ENCODE measurements at regions not wholly inside any gene's neighbourhood (a gene's known extent, or its start where the extent isn't known, plus 50 kb on each side); places are given as distances from the start of the nearest gene placed in this dataset.

- no peak for DNase-seq
- Histone ChIP-seq H3K4me1 (no peaks in the 10 kb centered on the region), H3K36me3 (no peaks in the 10 kb centered on the region), H3K4me3 (ENCODE audit: low read depth, low read length) (no peak overlapping the region), H3K27me3 (no peaks in the 10 kb centered on the region), H3K9me3 (no peaks in the 10 kb centered on the region)
- TF ChIP-seq, protein P1, sequence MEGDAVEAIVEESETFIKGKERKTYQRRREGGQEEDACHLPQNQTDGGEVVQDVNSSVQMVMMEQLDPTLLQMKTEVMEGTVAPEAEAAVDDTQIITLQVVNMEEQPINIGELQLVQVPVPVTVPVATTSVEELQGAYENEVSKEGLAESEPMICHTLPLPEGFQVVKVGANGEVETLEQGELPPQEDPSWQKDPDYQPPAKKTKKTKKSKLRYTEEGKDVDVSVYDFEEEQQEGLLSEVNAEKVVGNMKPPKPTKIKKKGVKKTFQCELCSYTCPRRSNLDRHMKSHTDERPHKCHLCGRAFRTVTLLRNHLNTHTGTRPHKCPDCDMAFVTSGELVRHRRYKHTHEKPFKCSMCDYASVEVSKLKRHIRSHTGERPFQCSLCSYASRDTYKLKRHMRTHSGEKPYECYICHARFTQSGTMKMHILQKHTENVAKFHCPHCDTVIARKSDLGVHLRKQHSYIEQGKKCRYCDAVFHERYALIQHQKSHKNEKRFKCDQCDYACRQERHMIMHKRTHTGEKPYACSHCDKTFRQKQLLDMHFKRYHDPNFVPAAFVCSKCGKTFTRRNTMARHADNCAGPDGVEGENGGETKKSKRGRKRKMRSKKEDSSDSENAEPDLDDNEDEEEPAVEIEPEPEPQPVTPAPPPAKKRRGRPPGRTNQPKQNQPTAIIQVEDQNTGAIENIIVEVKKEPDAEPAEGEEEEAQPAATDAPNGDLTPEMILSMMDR (IDR thresholded peaks at IDR 0.05; ENCODE audit: low read depth, low read length): no peak
Measured at GRCh38 chr6:164836486-164836885, 472.9 kb downstream of the C6orf118 start.

DNA sequence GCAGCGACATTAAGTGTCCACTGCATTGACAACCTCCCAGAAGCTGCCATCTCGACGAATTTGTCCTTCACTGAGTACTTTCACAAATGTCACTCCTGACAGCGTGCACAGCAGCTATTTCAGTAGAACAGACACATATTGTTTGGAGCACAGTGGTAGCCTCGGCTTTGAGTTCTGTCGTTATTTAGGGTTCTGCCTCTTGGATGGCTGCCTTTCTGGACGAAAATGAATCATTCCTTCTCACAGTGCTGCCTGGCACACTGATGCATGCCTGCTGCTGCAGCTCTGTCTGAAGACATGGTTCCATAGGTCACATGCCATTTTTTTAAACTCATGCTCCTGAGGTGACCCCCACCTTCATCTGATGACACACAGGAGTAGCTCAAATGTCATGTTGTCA, 477.0 kb downstream of the C6orf118 start:
- H3K27me3 ChIP-seq: no peaks in the 10 kb centered on the region
- H3K4me3 ChIP-seq (ENCODE audit: low read depth, low read length): no peak overlapping the region
- no peaks in the 10 kb centered on the region for H3K9me3 ChIP-seq
- no peaks in the 10 kb centered on the region for H3K4me1 ChIP-seq
- TF ChIP-seq, protein P1 (IDR thresholded peaks at IDR 0.05; ENCODE audit: low read depth, low read length): no peak
- DNase-seq: no peak
- no peaks in the 10 kb centered on the region for H3K36me3 ChIP-seq

DNA sequence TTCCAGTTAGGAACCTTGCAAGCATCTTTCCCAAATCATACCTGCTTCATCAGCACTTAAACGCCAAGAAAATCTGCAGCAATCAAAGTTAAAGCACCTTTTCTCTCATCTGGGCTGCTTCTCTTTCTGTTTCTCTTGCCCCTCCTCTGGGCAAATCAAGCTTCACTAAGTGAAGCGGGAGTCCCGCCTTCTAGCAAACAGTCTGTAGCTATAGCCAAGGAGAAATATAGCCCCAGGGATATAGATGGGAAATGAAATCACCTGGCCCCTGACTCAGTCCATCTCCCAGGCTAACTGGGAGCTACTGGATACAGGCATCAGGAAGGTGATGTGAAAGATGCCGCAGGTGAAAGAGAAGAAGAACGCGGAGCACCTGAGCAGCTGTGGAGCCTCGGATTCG, 481.9 kb downstream of the C6orf118 start:
- Histone ChIP-seq H3K4me1 (no peaks in the 10 kb centered on the region), H3K27me3 (no peaks in the 10 kb centered on the region), H3K36me3 (no peaks in the 10 kb centered on the region), H3K9me3 (no peaks in the 10 kb centered on the region), H3K4me3 (ENCODE audit: low read depth, low read length) (no peak overlapping the region)
- DNase-seq: no peak
- TF ChIP-seq, protein P1 (IDR thresholded peaks at IDR 0.05; ENCODE audit: low read depth, low read length): no peak

GRCh38 chr6:164826831-164827468, 482.5 kb downstream of the C6orf118 start:
- Histone ChIP-seq H3K9me3 (no peaks in the 10 kb centered on the region), H3K36me3 (no peaks in the 10 kb centered on the region), H3K4me3 (ENCODE audit: low read depth, low read length) (no peak overlapping the region), H3K27me3 (no peaks in the 10 kb centered on the region), H3K4me1 (no peaks in the 10 kb centered on the region)
- no peak for DNase-seq
- TF ChIP-seq, protein P1 (IDR thresholded peaks at IDR 0.05; ENCODE audit: low read depth, low read length): no peak

DNA sequence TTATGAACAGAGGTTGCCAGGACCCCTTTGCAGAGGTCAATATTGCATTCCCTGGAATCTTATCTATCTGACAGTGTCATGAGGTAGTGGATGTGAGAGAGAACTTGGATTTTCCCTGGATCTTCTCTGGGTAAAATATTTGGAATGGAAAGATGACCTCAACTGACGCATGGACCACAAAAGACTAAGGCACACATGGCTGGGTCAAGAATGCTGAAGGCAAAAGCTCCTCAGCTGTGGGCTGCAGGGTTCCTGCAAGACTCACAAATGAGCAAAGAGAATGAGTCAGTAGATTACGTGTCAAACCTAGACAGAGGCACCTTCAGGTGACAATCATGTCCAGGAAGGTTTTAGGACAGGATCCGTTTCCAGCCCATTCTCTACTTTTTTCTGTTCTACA, 484.0 kb downstream of the C6orf118 start:
- no peaks in the 10 kb centered on the region for H3K36me3 ChIP-seq
- no peak for DNase-seq
- H3K4me3 ChIP-seq (ENCODE audit: low read depth, low read length): no peak overlapping the region
- TF ChIP-seq, protein P1 (IDR thresholded peaks at IDR 0.05; ENCODE audit: low read depth, low read length): no peak
- no peaks in the 10 kb centered on the region for H3K4me1 ChIP-seq
- no peaks in the 10 kb centered on the region for H3K27me3 ChIP-seq
- H3K9me3 ChIP-seq: no peaks in the 10 kb centered on the region

- TF ChIP-seq, protein P1 (IDR thresholded peaks at IDR 0.05; ENCODE audit: low read depth, low read length): no peak
- Histone ChIP-seq H3K4me3 (ENCODE audit: low read depth, low read length) (no peak overlapping the region), H3K9me3 (no peaks in the 10 kb centered on the region), H3K4me1 (no peaks in the 10 kb centered on the region), H3K27me3 (no peaks in the 10 kb centered on the region), H3K36me3 (no peaks in the 10 kb centered on the region)
- DNase-seq: no peak
Measured at GRCh38 chr6:164817662-164818061, 491.7 kb downstream of the C6orf118 start.
